GM12865 (cell line): ENCODE measurements at regions not wholly inside any gene's neighbourhood (a gene's known extent, or its start where the extent isn't known, plus 50 kb on each side); places are given as distances from the start of the nearest gene placed in this dataset.

Source experiments
- DNase-seq: peaks from one replicate; pipeline ENCODE4 v3.0.0; 2010; ENCODE audit warnings: low read depth
- H3K4me3 ChIP-seq: 2 replicates; pipeline ENCODE4 v1.5.1; 2011; ENCODE audit warnings: mild to moderate bottlenecking, low read depth, low read length, control low read depth
- CTCF ChIP-seq: IDR thresholded peaks from 2 replicates; pipeline ENCODE4 v1.5.1; 2011; ENCODE audit warnings: low read length, control low read depth, low read depth, inconsistent platforms; ENCODE audit not compliant: insufficient read depth; ENCODE audit errors: missing control alignments

GRCh38 chr13:99053636-99054233 is 75.9 kb upstream of the DOCK9 start:
- no peak for TF ChIP-seq CTCF
- no peak for DNase-seq

GRCh38 chr13:99055281-99055680 is 77.4 kb upstream of the DOCK9 start:
- DNase-seq = no peak
- TF ChIP-seq CTCF = no peak
- H3K4me3 ChIP-seq = no peak overlapping the region

More at GRCh38 chr13:99053636-99054233, 75.9 kb upstream of the DOCK9 start:
- H3K4me3 ChIP-seq = no peak overlapping the region

GRCh38 chr13:99055735-99056134 is 77.9 kb upstream of the DOCK9 start:
- TF ChIP-seq CTCF = no peak
- no peak overlapping the region for H3K4me3 ChIP-seq
- no peak for DNase-seq

GRCh38 chr13:99056381-99057014 is 78.6 kb upstream of the DOCK9 start:
- no peak overlapping the region for H3K4me3 ChIP-seq
- TF ChIP-seq CTCF = no peak
- no peak for DNase-seq

GRCh38 chr13:99057310-99057975 is 79.6 kb upstream of the DOCK9 start:
- no peak for TF ChIP-seq CTCF
- H3K4me3 ChIP-seq = no peak overlapping the region
- DNase-seq = no peak

- H3K4me3 ChIP-seq = no peak overlapping the region
- DNase-seq = no peak
- no peak for TF ChIP-seq CTCF
Measured at GRCh38 chr13:99058527-99059495, 80.9 kb upstream of the DOCK9 start.
